ENCODE measurements at regions not wholly inside any gene's neighbourhood (a gene's known extent, or its start where the extent isn't known, plus 50 kb on each side); places are given as distances from the start of the nearest gene placed in this dataset.

DNA sequence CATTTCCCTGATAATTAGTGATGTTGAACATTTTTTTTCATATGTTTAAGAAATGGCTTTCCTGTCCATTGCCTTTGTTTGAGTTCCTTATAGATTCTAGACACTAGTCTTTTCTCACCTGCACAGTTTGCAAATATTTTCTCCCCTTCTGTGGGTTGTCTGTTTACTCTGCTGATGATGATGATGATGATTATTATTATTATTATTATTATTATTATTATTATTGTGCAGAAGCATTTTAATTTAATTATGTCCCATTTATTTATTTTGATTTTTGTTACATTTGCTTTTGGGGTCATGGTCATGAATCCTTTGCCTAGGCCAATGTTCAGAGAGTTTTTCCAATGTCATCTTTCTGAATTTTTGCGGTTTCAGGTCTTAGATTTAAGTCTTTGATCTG lies 492.5 kb upstream of the TSHZ3 start:
- TF ChIP-seq, protein P1, sequence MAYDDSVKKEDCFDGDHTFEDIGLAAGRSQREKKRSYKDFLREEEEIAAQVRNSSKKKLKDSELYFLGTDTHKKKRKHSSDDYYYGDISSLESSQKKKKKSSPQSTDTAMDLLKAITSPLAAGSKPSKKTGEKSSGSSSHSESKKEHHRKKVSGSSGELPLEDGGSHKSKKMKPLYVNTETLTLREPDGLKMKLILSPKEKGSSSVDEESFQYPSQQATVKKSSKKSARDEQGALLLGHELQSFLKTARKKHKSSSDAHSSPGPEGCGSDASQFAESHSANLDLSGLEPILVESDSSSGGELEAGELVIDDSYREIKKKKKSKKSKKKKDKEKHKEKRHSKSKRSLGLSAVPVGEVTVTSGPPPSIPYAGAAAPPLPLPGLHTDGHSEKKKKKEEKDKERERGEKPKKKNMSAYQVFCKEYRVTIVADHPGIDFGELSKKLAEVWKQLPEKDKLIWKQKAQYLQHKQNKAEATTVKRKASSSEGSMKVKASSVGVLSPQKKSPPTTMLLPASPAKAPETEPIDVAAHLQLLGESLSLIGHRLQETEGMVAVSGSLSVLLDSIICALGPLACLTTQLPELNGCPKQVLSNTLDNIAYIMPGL (CRISPR knock-in tag; IDR thresholded peaks at IDR 0.05; ENCODE audit: borderline replicate concordance): no peak
- TF ChIP-seq SMC3 (IDR thresholded peaks at IDR 0.05): no peak
- TF ChIP-seq POLR2A (IDR thresholded peaks at IDR 0.05; ENCODE audit: low read length): no peak
- no peak for TF ChIP-seq RARB (CRISPR knock-in tag; IDR thresholded peaks at IDR 0.05)
- TF ChIP-seq, protein P2, sequence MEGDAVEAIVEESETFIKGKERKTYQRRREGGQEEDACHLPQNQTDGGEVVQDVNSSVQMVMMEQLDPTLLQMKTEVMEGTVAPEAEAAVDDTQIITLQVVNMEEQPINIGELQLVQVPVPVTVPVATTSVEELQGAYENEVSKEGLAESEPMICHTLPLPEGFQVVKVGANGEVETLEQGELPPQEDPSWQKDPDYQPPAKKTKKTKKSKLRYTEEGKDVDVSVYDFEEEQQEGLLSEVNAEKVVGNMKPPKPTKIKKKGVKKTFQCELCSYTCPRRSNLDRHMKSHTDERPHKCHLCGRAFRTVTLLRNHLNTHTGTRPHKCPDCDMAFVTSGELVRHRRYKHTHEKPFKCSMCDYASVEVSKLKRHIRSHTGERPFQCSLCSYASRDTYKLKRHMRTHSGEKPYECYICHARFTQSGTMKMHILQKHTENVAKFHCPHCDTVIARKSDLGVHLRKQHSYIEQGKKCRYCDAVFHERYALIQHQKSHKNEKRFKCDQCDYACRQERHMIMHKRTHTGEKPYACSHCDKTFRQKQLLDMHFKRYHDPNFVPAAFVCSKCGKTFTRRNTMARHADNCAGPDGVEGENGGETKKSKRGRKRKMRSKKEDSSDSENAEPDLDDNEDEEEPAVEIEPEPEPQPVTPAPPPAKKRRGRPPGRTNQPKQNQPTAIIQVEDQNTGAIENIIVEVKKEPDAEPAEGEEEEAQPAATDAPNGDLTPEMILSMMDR (IDR thresholded peaks at IDR 0.05): no peak
- TF ChIP-seq ZC3H11A (IDR thresholded peaks at IDR 0.05): no peak
- no peak for TF ChIP-seq EP300 (IDR thresholded peaks at IDR 0.05)
- TF ChIP-seq GATA3 (IDR thresholded peaks at IDR 0.05; ENCODE audit: borderline replicate concordance): no peak
- TF ChIP-seq ELK1 (IDR thresholded peaks at IDR 0.05; ENCODE audit: low read depth, low read length): no peak
- TF ChIP-seq REST (IDR thresholded peaks at IDR 0.05): no peak

All from A549 (cell line).